Fibroblast of lung (primary cell): ENCODE measurements at regions not wholly inside any gene's neighbourhood (a gene's known extent, or its start where the extent isn't known, plus 50 kb on each side); places are given as distances from the start of the nearest gene placed in this dataset.

Experiments
- CTCF ChIP-seq, 2 donors: IDR thresholded peaks in 1 of 2; conservative IDR thresholded peaks in 1 of 2; 1 replicate in 1 of 2; 2 replicates in 1 of 2; pipeline ENCODE4 v1.5.1; 2011 to 2012; ENCODE audit warnings: low read length in 2 of 2, control low read depth in 1 of 2, inconsistent platforms in 1 of 2, low read depth in 1 of 2, mild to moderate bottlenecking in 1 of 2
- EZH2 ChIP-seq: IDR thresholded peaks from 2 replicates; pipeline ENCODE4 v1.5.1; 2012; ENCODE audit warnings: low read length, control low read depth, mild to moderate bottlenecking; ENCODE audit errors: missing control alignments

GRCh38 chr5:164600274-164600673 is 1094.9 kb downstream of the MAT2B start:
- TF ChIP-seq CTCF (conservative IDR thresholded peaks at IDR 0.05 in 1 of 2, IDR thresholded peaks at IDR 0.05 in 1 of 2; ENCODE audit: low read depth in 1 of 2, low read length in 2 of 2) (no peak), EZH2 (no peak)
